ENCODE measurements at regions not wholly inside any gene's neighbourhood (a gene's known extent, or its start where the extent isn't known, plus 50 kb on each side); places are given as distances from the start of the nearest gene placed in this dataset.

GRCh38 chr10:106147021-106147420, 1017.5 kb downstream of the SORCS1 start:
- no peak overlapping the region for H3K27ac Mint-ChIP-seq
- CTCF ChIA-PET = no interaction called here
- ATAC-seq = no peak
- no peak overlapping the region for H3K4me3 Mint-ChIP-seq
- no peaks in the 10 kb centered on the region for H3K27me3 Mint-ChIP-seq (ENCODE audit: low read depth)
- DNase-seq (ENCODE audit: low spot score) = no peak
- POLR2A ChIA-PET = interaction anchor here (1.1 kb wide), 1 partner anchor 24 kb away, joined by 3 read pairs; no protein-coding TSS in a partner anchor
- peaks cover 7% of the 10 kb centered on the region; the same call in 1 of the 2 replicates for H3K9me3 Mint-ChIP-seq
- H3K4me1 Mint-ChIP-seq = peaks cover 19% of the 10 kb centered on the region
- no peaks in the 10 kb centered on the region for H3K36me3 Mint-ChIP-seq
- TF ChIP-seq IRF1 (CRISPR knock-in tag; IDR thresholded peaks at IDR 0.05) = no peak
- TF ChIP-seq ZMAT4 (CRISPR knock-in tag; IDR thresholded peaks at IDR 0.05) = no peak
- no peak for TF ChIP-seq SMAD3 (CRISPR knock-in tag; IDR thresholded peaks at IDR 0.05; ENCODE audit: borderline replicate concordance)
- no peak for TF ChIP-seq GTF2I (CRISPR knock-in tag; conservative IDR thresholded peaks at IDR 0.05)
- TF ChIP-seq ERG (CRISPR knock-in tag; IDR thresholded peaks at IDR 0.05) = no peak
- no peak for TF ChIP-seq KAT7 (CRISPR knock-in tag; IDR thresholded peaks at IDR 0.05; ENCODE audit: borderline replicate concordance)
- TF ChIP-seq MLX (CRISPR knock-in tag; IDR thresholded peaks at IDR 0.05) = no peak
- TF ChIP-seq CREB1 (CRISPR knock-in tag; IDR thresholded peaks at IDR 0.05) = no peak
- no peak for TF ChIP-seq NR3C1 (CRISPR knock-in tag; conservative IDR thresholded peaks at IDR 0.05; ENCODE audit: low read depth)
- TF ChIP-seq ZNF423 (CRISPR knock-in tag; IDR thresholded peaks at IDR 0.05) = no peak
- TF ChIP-seq FOXP4 (CRISPR knock-in tag; IDR thresholded peaks at IDR 0.05) = no peak
- TF ChIP-seq OVOL2 (CRISPR knock-in tag; IDR thresholded peaks at IDR 0.05; ENCODE audit: borderline replicate concordance) = no peak
- no peak for TF ChIP-seq ZBTB21 (CRISPR knock-in tag; IDR thresholded peaks at IDR 0.05; ENCODE audit: borderline replicate concordance)

GRCh38 chr10:106139915-106140314, 1024.6 kb downstream of the SORCS1 start:
- ATAC-seq (no peak), DNase-seq (ENCODE audit: low spot score) (no peak)
- TF ChIP-seq ZNF396 (CRISPR knock-in tag; IDR thresholded peaks at IDR 0.05; ENCODE audit: borderline replicate concordance) (no peak), MAX (CRISPR knock-in tag; IDR thresholded peaks at IDR 0.05) (no peak), AR (CRISPR knock-in tag; IDR thresholded peaks at IDR 0.05) (no peak), GABPB1 (CRISPR knock-in tag; IDR thresholded peaks at IDR 0.05) (no peak), FOXJ3 (CRISPR knock-in tag; IDR thresholded peaks at IDR 0.05; ENCODE audit: borderline replicate concordance) (no peak)
- ChIA-PET CTCF (no interaction called here), POLR2A (no interaction called here)
- H3K27ac Mint-ChIP-seq = no peak overlapping the region
- no peaks in the 10 kb centered on the region for H3K27me3 Mint-ChIP-seq (ENCODE audit: low read depth)
- no peaks in the 10 kb centered on the region for H3K9me3 Mint-ChIP-seq
- no peaks in the 10 kb centered on the region for H3K36me3 Mint-ChIP-seq
- H3K4me3 Mint-ChIP-seq = no peak overlapping the region
- H3K4me1 Mint-ChIP-seq = peaks cover 8% of the 10 kb centered on the region; the same call in 1 of the 2 replicates
